Type B pancreatic cell (in vitro differentiated cells): ENCODE measurements at regions not wholly inside any gene's neighbourhood (a gene's known extent, or its start where the extent isn't known, plus 50 kb on each side); places are given as distances from the start of the nearest gene placed in this dataset.
A peak's percentile ranks its signal among the peaks of the same experiment; 100 is the strongest.
"Not testable (repeated sequence)": the region's sequence is repeated elsewhere in the genome, so short reads cannot be mapped to it uniquely, and the experiment has no call there.

Experiments
- DNase-seq: peaks from one replicate; pipeline ENCODE4 v3.0.0; 2021; ENCODE audit warnings: mixed read lengths; ENCODE audit not compliant: unreplicated experiment; ENCODE audit errors: extremely low spot score
- H3K27ac Mint-ChIP-seq: 2 replicates; pipeline ENCODE4 v1.8.0; 2021; ENCODE audit warnings: mild to moderate bottlenecking, mixed read lengths
- H3K27me3 Mint-ChIP-seq: 2 replicates; pipeline ENCODE4 v1.8.0; 2021; ENCODE audit warnings: mixed read lengths
- H3K36me3 Mint-ChIP-seq: 2 replicates; pipeline ENCODE4 v1.8.0; 2021; ENCODE audit warnings: mixed read lengths
- H3K4me1 Mint-ChIP-seq: one replicate; pipeline ENCODE4 v1.8.0; 2021; ENCODE audit warnings: mixed read lengths; ENCODE audit not compliant: unreplicated experiment
- H3K4me3 Mint-ChIP-seq: 2 replicates; pipeline ENCODE4 v1.8.0; 2021; ENCODE audit warnings: mild to moderate bottlenecking, mixed read lengths
- H3K9me3 Mint-ChIP-seq: 2 replicates; pipeline ENCODE4 v1.8.0; 2021; ENCODE audit warnings: mixed read lengths
- CTCF ChIP-seq: fragments of 200-600 bp; sonication (generic); conservative IDR thresholded peaks from 2 replicates; pipeline ENCODE4 v1.5.0; 2021; ENCODE audit warnings: antibody characterized with exemption, mild to moderate bottlenecking

DNA sequence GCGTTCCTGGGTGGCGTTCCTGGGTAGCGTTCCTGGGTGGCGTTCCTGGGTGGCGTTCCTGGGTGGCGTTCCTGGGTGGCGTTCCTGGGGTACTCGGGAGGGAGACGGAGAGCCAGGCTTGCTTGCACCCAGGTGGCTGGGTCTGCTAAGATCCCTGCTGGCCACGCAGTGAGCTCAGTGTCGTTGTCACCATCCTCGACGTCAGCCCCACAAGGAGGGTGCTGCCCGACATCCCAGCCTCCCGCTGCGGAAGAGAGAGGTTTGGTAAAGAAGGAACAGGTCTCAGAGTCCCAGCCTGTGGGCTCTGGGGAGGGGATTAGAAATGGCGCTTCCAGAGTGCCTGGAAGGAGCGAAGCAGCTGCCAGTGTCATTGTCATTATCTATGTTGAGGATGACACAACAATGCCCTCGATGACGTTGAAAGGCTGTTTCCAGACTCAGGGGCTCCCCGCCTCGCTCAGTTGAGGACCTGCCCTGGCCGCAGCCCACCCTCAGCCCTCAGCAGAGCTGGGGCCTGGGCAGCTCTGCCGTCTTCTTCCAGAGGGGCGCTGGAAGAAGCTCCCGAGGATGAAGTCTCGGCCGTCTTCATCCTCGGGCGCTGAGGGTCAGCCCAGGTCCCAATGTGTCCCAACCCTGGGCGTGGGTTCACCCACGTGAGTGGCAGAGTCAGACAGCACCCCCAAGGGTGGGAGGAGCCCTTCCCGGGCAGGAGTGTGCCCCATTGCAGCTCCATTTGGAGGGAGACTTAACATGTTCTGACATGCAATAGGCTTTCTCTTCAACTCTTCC lies 328.8 kb downstream of the ADGRD1 start:
- H3K27ac Mint-ChIP-seq, result no peak overlapping the region
- H3K27me3 Mint-ChIP-seq, result peaks cover 4% of the 10 kb centered on the region
- no peak overlapping the region for H3K4me3 Mint-ChIP-seq
- H3K9me3 Mint-ChIP-seq, result no peaks in the 10 kb centered on the region
- no peak for TF ChIP-seq CTCF
- peak; percentile 58 for DNase-seq
- H3K36me3 Mint-ChIP-seq, result no peaks in the 10 kb centered on the region
- no peaks in the 10 kb centered on the region for H3K4me1 Mint-ChIP-seq

GRCh38 chr12:131283191-131283861 lies 329.6 kb downstream of the ADGRD1 start:
- TF ChIP-seq CTCF, result no peak
- Mint-ChIP-seq H3K27ac (no peak overlapping the region), H3K9me3 (no peaks in the 10 kb centered on the region), H3K4me1 (no peaks in the 10 kb centered on the region), H3K27me3 (peaks cover 4% of the 10 kb centered on the region), H3K36me3 (no peaks in the 10 kb centered on the region), H3K4me3 (no peak overlapping the region)
- peak; percentile 15 for DNase-seq

DNA sequence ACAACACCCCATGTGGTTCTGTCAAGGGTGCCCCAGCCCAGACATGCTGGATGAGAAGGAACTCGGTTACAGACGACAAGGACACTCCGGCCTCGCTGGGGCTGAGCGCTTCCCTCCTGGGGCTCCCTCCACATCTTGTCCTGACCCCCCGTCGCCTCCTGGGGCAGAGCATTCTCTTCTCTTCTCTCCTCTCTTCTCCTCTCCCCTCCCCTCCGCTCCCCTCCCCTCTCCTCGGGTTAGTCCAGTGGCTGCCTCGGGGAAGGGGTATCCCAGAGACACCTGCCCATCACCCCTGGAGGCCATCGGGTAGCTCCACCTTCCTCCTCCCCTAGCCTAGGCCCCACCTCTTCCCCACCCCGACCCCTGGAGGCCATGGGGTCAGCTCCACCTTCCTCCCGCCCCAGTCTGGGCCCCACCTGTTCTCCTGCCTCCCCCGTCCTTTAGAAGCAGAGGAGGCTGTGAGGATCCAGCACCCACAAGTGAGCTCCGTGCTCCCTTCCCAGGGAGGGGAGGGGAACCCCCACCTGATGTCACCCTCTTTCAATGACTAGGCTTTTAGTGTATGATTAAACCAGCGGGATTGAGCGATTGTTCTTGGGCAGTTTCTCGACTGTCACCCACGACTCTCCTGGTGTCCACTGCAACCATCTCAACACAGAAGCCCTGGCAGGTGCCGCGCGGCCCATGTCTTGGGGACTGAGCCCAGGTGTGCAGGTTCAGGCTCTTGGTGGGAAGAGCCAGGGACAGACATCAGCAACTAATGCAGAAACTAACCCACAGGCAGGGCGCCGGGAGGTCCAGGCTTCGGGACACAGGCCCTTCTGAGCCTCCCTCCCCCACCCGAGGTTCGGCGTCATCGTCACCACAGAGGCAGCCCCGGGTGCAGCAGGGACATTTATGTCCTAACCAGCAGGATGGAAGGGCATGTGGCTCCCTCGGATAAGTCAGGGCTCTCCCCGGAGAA lies 330.4 kb downstream of the ADGRD1 start:
- not testable (repeated sequence) for H3K9me3 Mint-ChIP-seq, H3K4me3 Mint-ChIP-seq, H3K27ac Mint-ChIP-seq, H3K4me1 Mint-ChIP-seq, H3K36me3 Mint-ChIP-seq, H3K27me3 Mint-ChIP-seq
- peak; percentile 64 for DNase-seq

- not testable (repeated sequence) for H3K27me3 Mint-ChIP-seq, H3K9me3 Mint-ChIP-seq, H3K27ac Mint-ChIP-seq, H3K36me3 Mint-ChIP-seq, H3K4me3 Mint-ChIP-seq, H3K4me1 Mint-ChIP-seq
- DNase-seq, result peak; percentile 24
Observed at GRCh38 chr12:131284954-131285904, 331.5 kb downstream of the ADGRD1 start.

- not testable (repeated sequence) for H3K27ac Mint-ChIP-seq, H3K4me3 Mint-ChIP-seq, H3K27me3 Mint-ChIP-seq, H3K36me3 Mint-ChIP-seq, H3K4me1 Mint-ChIP-seq, H3K9me3 Mint-ChIP-seq
- DNase-seq, result peak; percentile 45
Observed at GRCh38 chr12:131285905-131286295, 332.2 kb downstream of the ADGRD1 start.

GRCh38 chr12:131286301-131286700 lies 332.6 kb downstream of the ADGRD1 start:
- not testable (repeated sequence) for H3K27ac Mint-ChIP-seq, H3K36me3 Mint-ChIP-seq, H3K27me3 Mint-ChIP-seq, H3K4me1 Mint-ChIP-seq, H3K4me3 Mint-ChIP-seq, H3K9me3 Mint-ChIP-seq
- DNase-seq, result peak; percentile 45
